Neural cell (in vitro differentiated cells): ENCODE measurements at regions not wholly inside any gene's neighbourhood (a gene's known extent, or its start where the extent isn't known, plus 50 kb on each side); places are given as distances from the start of the nearest gene placed in this dataset.

Source experiments
- H2AFZ ChIP-seq: fragments of 200-600, 300-800 bp; sonication (generic), shearing (Covaris generic); 2 replicates; pipeline ENCODE4 v1.6.0; 2014; ENCODE audit warnings: low read depth, mild to moderate bottlenecking, antibody characterized with exemption, low read length, moderate library complexity
- H3F3A ChIP-seq: fragments of 200-600 bp; shearing (Covaris generic); 2 replicates; pipeline ENCODE4 v1.6.1; 2016; ENCODE audit warnings: mild to moderate bottlenecking, moderate library complexity, mixed read lengths, antibody characterized with exemption, low read length; ENCODE audit not compliant: insufficient read depth, poor library complexity, severe bottlenecking
- H3K27ac ChIP-seq: fragments of 200-600, 300-800 bp; sonication (generic), shearing (Covaris generic); 2 replicates; pipeline ENCODE4 v1.5.1; 2014; ENCODE audit warnings: mild to moderate bottlenecking, low read length, moderate library complexity
- H3K27me3 ChIP-seq: fragments of 300-800, 200-600 bp; sonication (generic), shearing (Covaris generic); 2 replicates; pipeline ENCODE4 v1.6.0; 2014; ENCODE audit warnings: mild to moderate bottlenecking, low read depth, low read length, moderate library complexity; ENCODE audit not compliant: insufficient read depth
- H3K36me3 ChIP-seq: fragments of 300-800, 200-600 bp; sonication (generic), shearing (Covaris generic); 2 replicates; pipeline ENCODE4 v1.5.1; 2014; ENCODE audit warnings: mild to moderate bottlenecking, antibody characterized with exemption, low read length, moderate library complexity; ENCODE audit not compliant: insufficient read depth
- H3K4me2 ChIP-seq: fragments of 300-800, 200-600 bp; sonication (generic), shearing (Covaris generic); 2 replicates; pipeline ENCODE4 v1.6.0; 2014; ENCODE audit warnings: mild to moderate bottlenecking, low read length
- H3K4me3 ChIP-seq: fragments of 300-800, 200-600 bp; sonication (generic), shearing (Covaris generic); 2 replicates; pipeline ENCODE4 v1.5.1; 2014; ENCODE audit warnings: mild to moderate bottlenecking, low read length, moderate library complexity
- H3K79me2 ChIP-seq: fragments of 200-600 bp; shearing (Covaris generic); replicated peaks from 2 replicates; pipeline ENCODE4 v1.6.0; 2014; ENCODE audit warnings: mild to moderate bottlenecking, low read length, moderate library complexity; ENCODE audit not compliant: insufficient read depth
- H3K9ac ChIP-seq: fragments of 300-800, 200-600 bp; sonication (generic), shearing (Covaris generic); 2 replicates; pipeline ENCODE4 v1.6.1; 2016; ENCODE audit warnings: mild to moderate bottlenecking, low read length, mixed read lengths
- H3K9me2 ChIP-seq: fragments of 200-600 bp; shearing (Covaris generic); 2 replicates; pipeline ENCODE4 v1.6.1; 2016; ENCODE audit warnings: mild to moderate bottlenecking, low read length, mixed read lengths; ENCODE audit not compliant: insufficient read depth
- H3K9me3 ChIP-seq: fragments of 200-600, 300-800 bp; sonication (generic), shearing (Covaris generic); 2 replicates; pipeline ENCODE4 v1.6.1; 2016; ENCODE audit warnings: mild to moderate bottlenecking, mixed run types, low read length, moderate library complexity, mixed read lengths
- H4K20me1 ChIP-seq: fragments of 200-600 bp; shearing (Covaris generic); 2 replicates; pipeline ENCODE4 v1.6.1; 2016; ENCODE audit warnings: mild to moderate bottlenecking, mixed run types; ENCODE audit not compliant: insufficient read depth
- EP300 ChIP-seq: fragments of 450-650 bp; conservative IDR thresholded peaks from 2 replicates; pipeline ENCODE4 v1.6.1; 2014; ENCODE audit warnings: antibody characterized with exemption, mild to moderate bottlenecking, moderate library complexity; ENCODE audit not compliant: poor library complexity, severe bottlenecking
- EZH2 ChIP-seq: fragments of 200-600, 300-800 bp; shearing (Covaris generic), sonication (generic); IDR thresholded peaks from 2 replicates; pipeline ENCODE4 v1.6.1; 2014; ENCODE audit warnings: antibody characterized with exemption, low read length, borderline replicate concordance, mild to moderate bottlenecking; ENCODE audit not compliant: insufficient read depth, poor library complexity, severe bottlenecking
- POLR2AphosphoS5 ChIP-seq: IDR thresholded peaks from 2 replicates; pipeline ENCODE4 v1.6.1; 2012
- RAD21 ChIP-seq: fragments of 450-650 bp; conservative IDR thresholded peaks from 2 replicates; pipeline ENCODE4 v1.6.1; 2014; ENCODE audit warnings: antibody characterized with exemption, mild to moderate bottlenecking, moderate library complexity
- REST ChIP-seq: IDR thresholded peaks from 2 replicates; pipeline ENCODE4 v1.6.1; 2012; ENCODE audit warnings: borderline replicate concordance
- SMC3 ChIP-seq: fragments of 450-650 bp; conservative IDR thresholded peaks from 2 replicates; pipeline ENCODE4 v1.6.1; 2014; ENCODE audit warnings: antibody characterized with exemption, mild to moderate bottlenecking, moderate library complexity; ENCODE audit not compliant: poor library complexity
- TAF1 ChIP-seq: IDR thresholded peaks from 2 replicates; pipeline ENCODE4 v1.6.1; 2012; ENCODE audit warnings: low read depth
- TF ChIP-seq, protein P1 (sequence below): fragments of 450-650 bp; IDR thresholded peaks from 2 replicates; pipeline ENCODE4 v1.5.1; 2014; ENCODE audit warnings: antibody characterized with exemption, mild to moderate bottlenecking, moderate library complexity; ENCODE audit not compliant: poor library complexity, severe bottlenecking

DNA sequence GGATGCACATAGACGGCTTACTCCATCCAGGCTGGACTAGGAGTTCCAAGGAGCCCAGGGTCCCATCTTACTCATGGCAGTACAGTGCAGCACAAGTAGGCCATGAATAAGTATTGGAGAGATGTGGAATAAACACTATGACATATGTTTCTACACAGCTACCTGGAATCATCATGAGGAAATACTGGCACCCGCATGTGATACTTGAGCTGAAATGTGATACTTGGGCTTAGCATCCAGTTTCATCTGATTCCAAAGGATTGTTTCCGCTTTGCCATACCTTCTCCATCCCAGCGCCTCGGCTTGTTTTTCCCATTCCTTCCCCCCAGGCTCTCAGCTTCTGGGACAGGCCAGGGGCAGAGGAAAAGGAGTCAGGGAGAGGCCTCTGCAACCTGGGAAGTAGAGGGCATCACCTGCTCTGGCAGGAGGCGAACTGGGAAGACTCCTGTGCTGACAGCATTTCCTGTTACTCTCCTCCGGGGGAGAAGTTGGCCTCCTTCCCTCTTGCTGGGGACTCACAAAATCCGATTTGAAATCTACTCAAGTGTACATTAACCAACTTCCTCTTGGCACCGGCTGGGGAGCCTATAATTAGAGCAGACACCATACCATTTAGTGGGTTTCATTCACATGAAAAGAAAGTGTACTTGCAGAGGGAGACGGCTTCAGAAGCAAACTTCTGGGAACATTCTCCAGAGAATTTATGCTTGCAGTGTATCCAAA lies 187.8 kb downstream of the MIAT start:
- no peak overlapping the region for H2AFZ ChIP-seq

DNA sequence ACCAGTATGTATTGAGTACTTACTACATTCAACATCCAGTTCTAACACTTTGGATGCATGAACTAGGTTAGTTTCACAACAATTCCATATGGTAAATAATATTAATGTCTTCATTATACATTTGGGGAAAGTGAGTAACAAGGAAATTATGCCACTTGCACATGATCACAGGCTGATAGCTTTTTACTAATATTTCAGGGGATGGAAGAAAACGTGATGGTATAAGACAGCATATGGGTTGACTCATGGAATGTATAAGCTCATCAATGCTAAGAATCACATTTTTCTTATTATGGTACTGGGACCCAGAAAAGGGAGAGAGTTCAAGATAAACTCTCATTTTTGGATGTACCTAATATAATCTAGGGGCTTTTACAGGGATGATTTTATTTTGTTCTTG lies 188.7 kb downstream of the MIAT start:
- H3K9me3 ChIP-seq = no peaks in the 10 kb centered on the region
- no peak overlapping the region for H3K4me3 ChIP-seq
- no peak overlapping the region for H3K27ac ChIP-seq
- no peak overlapping the region for H3K9ac ChIP-seq
- TF ChIP-seq RAD21 (no peak), TAF1 (no peak), SMC3 (no peak), EZH2 (no peak), REST (no peak), EP300 (no peak), POLR2AphosphoS5 (no peak)
- TF ChIP-seq, protein P1, sequence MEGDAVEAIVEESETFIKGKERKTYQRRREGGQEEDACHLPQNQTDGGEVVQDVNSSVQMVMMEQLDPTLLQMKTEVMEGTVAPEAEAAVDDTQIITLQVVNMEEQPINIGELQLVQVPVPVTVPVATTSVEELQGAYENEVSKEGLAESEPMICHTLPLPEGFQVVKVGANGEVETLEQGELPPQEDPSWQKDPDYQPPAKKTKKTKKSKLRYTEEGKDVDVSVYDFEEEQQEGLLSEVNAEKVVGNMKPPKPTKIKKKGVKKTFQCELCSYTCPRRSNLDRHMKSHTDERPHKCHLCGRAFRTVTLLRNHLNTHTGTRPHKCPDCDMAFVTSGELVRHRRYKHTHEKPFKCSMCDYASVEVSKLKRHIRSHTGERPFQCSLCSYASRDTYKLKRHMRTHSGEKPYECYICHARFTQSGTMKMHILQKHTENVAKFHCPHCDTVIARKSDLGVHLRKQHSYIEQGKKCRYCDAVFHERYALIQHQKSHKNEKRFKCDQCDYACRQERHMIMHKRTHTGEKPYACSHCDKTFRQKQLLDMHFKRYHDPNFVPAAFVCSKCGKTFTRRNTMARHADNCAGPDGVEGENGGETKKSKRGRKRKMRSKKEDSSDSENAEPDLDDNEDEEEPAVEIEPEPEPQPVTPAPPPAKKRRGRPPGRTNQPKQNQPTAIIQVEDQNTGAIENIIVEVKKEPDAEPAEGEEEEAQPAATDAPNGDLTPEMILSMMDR = no peak
- no peaks in the 10 kb centered on the region for H4K20me1 ChIP-seq
- H3K36me3 ChIP-seq = no peaks in the 10 kb centered on the region
- H3K79me2 ChIP-seq = no peaks in the 10 kb centered on the region
- H2AFZ ChIP-seq = no peak overlapping the region
- H3K27me3 ChIP-seq = no peaks in the 10 kb centered on the region
- no peaks in the 10 kb centered on the region for H3F3A ChIP-seq
- H3K9me2 ChIP-seq = no peaks in the 10 kb centered on the region
- no peak overlapping the region for H3K4me2 ChIP-seq

More for the DNA sequence above, 187.8 kb downstream of the MIAT start:
- no peaks in the 10 kb centered on the region for H3K36me3 ChIP-seq
- no peaks in the 10 kb centered on the region for H3K9me3 ChIP-seq
- TF ChIP-seq RAD21 = no peak
- no peaks in the 10 kb centered on the region for H3K79me2 ChIP-seq
- H3K4me3 ChIP-seq = no peak overlapping the region
- no peaks in the 10 kb centered on the region for H3K9me2 ChIP-seq
- H3F3A ChIP-seq = no peaks in the 10 kb centered on the region
- no peak overlapping the region for H3K4me2 ChIP-seq
- no peaks in the 10 kb centered on the region for H4K20me1 ChIP-seq
- H3K9ac ChIP-seq = no peak overlapping the region
- no peaks in the 10 kb centered on the region for H3K27me3 ChIP-seq
- no peak overlapping the region for H3K27ac ChIP-seq

DNA sequence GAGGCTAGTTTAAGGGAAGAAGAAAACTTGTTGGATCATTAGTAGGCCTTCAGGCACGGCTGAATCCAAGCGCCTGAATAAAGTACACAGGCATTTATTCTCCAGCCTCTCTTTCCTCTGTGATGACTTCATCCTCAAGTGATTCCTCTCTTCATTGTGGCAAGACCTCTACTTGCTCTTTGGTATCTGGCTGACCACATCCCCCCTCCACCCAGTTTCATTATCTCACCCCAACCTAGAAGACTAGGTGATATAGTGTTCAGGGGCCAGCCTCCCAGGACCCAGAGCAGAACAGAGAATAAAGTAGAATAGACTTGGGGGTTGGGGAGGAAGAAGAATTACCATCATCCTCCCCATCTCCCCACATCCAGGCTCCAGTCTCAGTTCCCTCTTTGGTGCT lies 189.3 kb downstream of the MIAT start:
- Histone ChIP-seq H3K36me3 (no peaks in the 10 kb centered on the region), H3K9me2 (no peaks in the 10 kb centered on the region), H3K4me2 (no peak overlapping the region), H3K27me3 (no peaks in the 10 kb centered on the region), H3K9me3 (no peaks in the 10 kb centered on the region), H3K79me2 (no peaks in the 10 kb centered on the region), H3K27ac (no peak overlapping the region), H3K9ac (no peak overlapping the region), H2AFZ (no peak overlapping the region), H3F3A (no peaks in the 10 kb centered on the region), H3K4me3 (no peak overlapping the region), H4K20me1 (no peaks in the 10 kb centered on the region)
- TF ChIP-seq RAD21 (no peak), POLR2AphosphoS5 (no peak), REST (no peak), TAF1 (no peak), EP300 (no peak), SMC3 (no peak), EZH2 (no peak)
- TF ChIP-seq, protein P1 = no peak
